ENCODE measurements at regions not wholly inside any gene's neighbourhood (a gene's known extent, or its start where the extent isn't known, plus 50 kb on each side); places are given as distances from the start of the nearest gene placed in this dataset.

DNA sequence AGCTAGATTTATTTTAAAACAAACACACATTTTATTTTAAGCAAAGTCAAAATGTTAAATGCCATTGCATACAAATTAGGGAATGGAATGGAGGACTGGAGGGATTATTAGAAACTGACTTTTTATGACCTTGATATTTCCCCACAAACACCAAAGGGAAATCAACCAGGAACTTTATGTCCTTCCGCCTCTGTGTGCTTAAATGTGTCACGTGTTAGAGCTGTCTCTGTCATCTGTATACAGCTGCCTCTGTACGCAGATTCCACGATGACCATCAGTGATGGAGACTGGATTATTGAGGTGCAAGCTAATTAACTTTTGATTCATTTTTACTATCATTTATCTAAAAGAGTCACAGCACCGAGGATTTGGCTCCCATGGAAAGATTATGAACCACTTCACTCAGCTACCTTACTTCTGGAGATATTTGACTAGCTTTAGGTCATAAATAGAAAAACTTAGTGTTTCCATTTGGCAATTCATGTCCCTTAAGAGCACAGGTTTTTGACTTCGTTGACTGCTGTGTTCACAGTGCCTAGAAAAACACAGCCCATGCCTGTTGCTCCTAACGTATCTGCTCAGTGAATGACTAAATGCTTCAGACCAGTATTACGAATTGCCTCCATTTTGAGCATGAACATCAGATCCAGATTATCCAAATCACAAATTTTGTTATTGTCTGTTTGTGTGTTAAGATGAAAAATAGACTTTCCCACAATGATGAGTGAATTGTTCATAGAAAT is 1048.1 kb downstream of the MCTP2 start:
- H3K4me1 ChIP-seq (ENCODE audit: control insufficient read depth, insufficient read depth, low read length, poor library complexity, severe bottlenecking) = peaks cover 7% of the 10 kb centered on the region
- H3K9me3 ChIP-seq (ENCODE audit: control insufficient read depth, low read length) = no peaks in the 10 kb centered on the region
- H3K36me3 ChIP-seq (ENCODE audit: control insufficient read depth, insufficient read depth, low read length) = no peaks in the 10 kb centered on the region
- no peak overlapping the region for H3K4me3 ChIP-seq (ENCODE audit: extremely low read depth, insufficient read depth, low read length, poor library complexity, severe bottlenecking)
- WGBS, 2 experiments (ENCODE audit: insufficient coverage in 2 of 2) = 96 to 98% methylated on average over 4 to 5 of the region's 8 CpGs
- no peak overlapping the region for H3K27ac ChIP-seq (ENCODE audit: low read depth, low read length, severe bottlenecking)

DNA sequence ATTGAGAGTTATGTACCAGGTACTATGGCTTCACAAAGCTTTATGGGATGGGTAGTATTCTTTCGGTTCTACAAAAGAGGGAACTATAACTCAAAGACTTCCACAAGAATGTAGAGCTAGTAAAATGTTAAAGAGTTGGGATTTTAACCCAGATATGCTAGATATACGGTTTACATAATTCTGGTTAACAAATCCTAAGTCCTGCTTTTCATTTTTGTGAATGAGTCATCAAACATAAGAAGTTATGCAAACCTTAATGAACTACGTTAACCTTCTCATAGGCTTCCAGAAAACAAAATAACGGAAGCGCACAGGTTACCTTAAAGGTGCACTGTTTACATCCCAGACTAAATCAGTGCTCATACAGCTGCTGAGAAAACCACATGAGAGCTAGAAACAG is 1049.3 kb downstream of the MCTP2 start:
- H3K4me3 ChIP-seq (ENCODE audit: extremely low read depth, insufficient read depth, low read length, poor library complexity, severe bottlenecking) = no peak overlapping the region
- H3K4me1 ChIP-seq (ENCODE audit: control insufficient read depth, insufficient read depth, low read length, poor library complexity, severe bottlenecking) = peaks cover 12% of the 10 kb centered on the region
- no peaks in the 10 kb centered on the region for H3K36me3 ChIP-seq (ENCODE audit: control insufficient read depth, insufficient read depth, low read length)
- WGBS, 2 experiments (ENCODE audit: insufficient coverage in 2 of 2) = 93% methylated on average over 3 of the region's 5 CpGs; no CpG with 5 or more reads in 1 of the 2 experiments
- H3K9me3 ChIP-seq (ENCODE audit: control insufficient read depth, low read length) = no peaks in the 10 kb centered on the region
- H3K27ac ChIP-seq (ENCODE audit: low read depth, low read length, severe bottlenecking) = no peak overlapping the region

DNA sequence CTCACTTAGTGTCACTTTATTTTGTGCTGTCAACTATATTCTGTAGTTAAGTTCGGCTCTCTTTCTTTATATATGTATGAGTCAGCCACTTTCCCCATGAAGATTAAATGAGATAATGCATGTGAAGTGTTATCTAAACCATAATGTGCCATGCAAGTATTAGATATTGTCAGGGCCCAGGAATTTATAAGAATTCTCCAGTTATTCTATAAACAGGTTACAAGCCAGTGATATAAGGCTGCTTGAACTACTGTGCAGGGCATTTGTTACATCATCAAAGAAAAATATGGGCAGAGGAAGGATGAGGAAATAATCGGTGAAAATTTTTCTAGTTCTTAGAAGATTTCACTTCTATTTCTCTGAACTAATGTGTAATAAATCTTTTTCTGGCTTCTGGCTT is 1049.0 kb upstream of the NR2F2 start:
- Histone ChIP-seq H3K36me3 (ENCODE audit: control insufficient read depth, insufficient read depth, low read length) (no peaks in the 10 kb centered on the region), H3K4me1 (ENCODE audit: control insufficient read depth, insufficient read depth, low read length, poor library complexity, severe bottlenecking) (peaks cover 18% of the 10 kb centered on the region), H3K4me3 (ENCODE audit: extremely low read depth, insufficient read depth, low read length, poor library complexity, severe bottlenecking) (no peak overlapping the region), H3K27ac (ENCODE audit: low read depth, low read length, severe bottlenecking) (no peak overlapping the region), H3K9me3 (ENCODE audit: control insufficient read depth, low read length) (no peaks in the 10 kb centered on the region)
- 83 to 100% methylated on average over 1 of the region's 2 CpGs for WGBS, 2 experiments (ENCODE audit: insufficient coverage in 2 of 2)

DNA sequence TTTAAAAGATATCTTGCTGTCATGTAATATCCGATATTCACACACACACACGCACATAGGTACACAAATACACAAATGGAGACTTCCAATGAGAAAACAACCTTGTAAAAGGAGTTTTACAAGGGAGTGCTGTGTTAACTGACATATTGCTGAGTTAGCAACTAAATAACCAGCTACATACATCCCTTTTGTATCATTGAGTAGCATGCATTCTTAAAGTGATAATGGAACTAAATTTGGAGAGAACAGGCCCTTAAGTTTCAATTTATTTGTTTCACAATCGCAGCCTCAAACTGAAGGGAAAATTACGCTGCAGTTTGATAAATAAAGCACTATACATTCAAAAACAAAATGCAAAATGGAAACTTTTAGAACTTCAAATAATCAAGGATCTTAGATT is 1046.0 kb upstream of the NR2F2 start:
- WGBS, 2 experiments (ENCODE audit: insufficient coverage in 2 of 2) = no CpG with 5 or more reads among the region's 4 CpGs
- Histone ChIP-seq H3K4me3 (ENCODE audit: extremely low read depth, insufficient read depth, low read length, poor library complexity, severe bottlenecking) (no peak overlapping the region), H3K4me1 (ENCODE audit: control insufficient read depth, insufficient read depth, low read length, poor library complexity, severe bottlenecking) (peaks cover 33% of the 10 kb centered on the region), H3K9me3 (ENCODE audit: control insufficient read depth, low read length) (no peaks in the 10 kb centered on the region), H3K36me3 (ENCODE audit: control insufficient read depth, insufficient read depth, low read length) (no peaks in the 10 kb centered on the region), H3K27ac (ENCODE audit: low read depth, low read length, severe bottlenecking) (no peak overlapping the region)

DNA sequence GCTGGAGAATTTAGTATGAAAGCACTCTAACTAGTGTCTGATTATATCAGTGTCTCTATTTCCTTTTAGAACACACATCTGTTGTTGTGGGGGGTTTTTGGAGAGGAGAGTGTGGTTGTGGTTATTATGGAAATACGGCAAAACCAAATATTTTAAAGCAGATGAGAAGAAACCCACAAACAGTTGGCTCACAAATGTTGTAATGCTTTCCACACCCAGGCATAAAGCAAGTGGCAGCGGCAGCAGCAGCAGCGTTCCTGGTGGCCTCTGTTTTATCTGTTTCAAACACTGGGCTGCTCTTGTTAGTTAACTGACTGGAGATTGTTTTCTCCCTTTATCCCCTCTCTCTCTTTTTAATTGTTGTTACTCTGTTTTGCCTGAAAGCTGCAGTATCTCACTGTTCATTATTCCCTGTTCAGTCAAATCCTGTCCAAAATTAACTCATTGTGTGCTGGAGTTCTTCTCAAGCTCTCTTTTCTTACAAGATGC is 1045.5 kb upstream of the NR2F2 start:
- H3K4me1 ChIP-seq (ENCODE audit: control insufficient read depth, insufficient read depth, low read length, poor library complexity, severe bottlenecking) = peaks cover 35% of the 10 kb centered on the region
- no peak overlapping the region for H3K27ac ChIP-seq (ENCODE audit: low read depth, low read length, severe bottlenecking)
- WGBS, 2 experiments (ENCODE audit: insufficient coverage in 2 of 2) = 32% methylated on average over 2 of the region's 3 CpGs; no CpG with 5 or more reads in 1 of the 2 experiments

DNA sequence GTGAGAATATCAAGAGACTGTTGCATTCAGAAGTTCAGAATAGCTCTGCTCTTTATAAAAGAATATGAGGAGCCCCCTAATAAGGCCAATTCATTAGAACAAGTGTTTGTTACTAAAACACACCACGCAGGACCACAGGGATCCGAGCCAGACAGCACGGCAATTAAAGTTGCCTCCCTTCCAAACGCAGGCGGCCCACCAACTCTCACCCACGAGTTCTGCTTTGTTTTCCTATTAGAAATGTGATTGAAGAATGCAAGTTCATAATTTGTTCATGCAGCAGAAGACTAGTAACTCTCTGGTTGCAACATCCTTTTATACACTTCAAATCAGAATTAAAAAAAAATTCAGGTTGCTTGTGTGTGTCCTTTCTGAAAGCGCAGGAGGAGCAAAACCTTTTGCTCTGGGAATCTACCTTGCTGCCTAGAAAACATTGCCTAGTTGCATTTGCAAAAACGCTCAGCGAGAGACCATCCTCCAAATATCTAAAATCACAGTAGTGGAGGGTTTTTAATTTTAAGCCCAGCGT is 1044.1 kb upstream of the NR2F2 start:
- 40 to 47% methylated on average over 2 to 5 of the region's 10 CpGs for WGBS, 2 experiments (ENCODE audit: insufficient coverage in 2 of 2)
- no peak overlapping the region for H3K4me3 ChIP-seq (ENCODE audit: extremely low read depth, insufficient read depth, low read length, poor library complexity, severe bottlenecking)
- H3K27ac ChIP-seq (ENCODE audit: low read depth, low read length, severe bottlenecking) = no peak overlapping the region

More for the DNA sequence above, 1045.5 kb upstream of the NR2F2 start:
- Histone ChIP-seq H3K4me3 (ENCODE audit: extremely low read depth, insufficient read depth, low read length, poor library complexity, severe bottlenecking) (no peak overlapping the region), H3K9me3 (ENCODE audit: control insufficient read depth, low read length) (no peaks in the 10 kb centered on the region), H3K36me3 (ENCODE audit: control insufficient read depth, insufficient read depth, low read length) (no peaks in the 10 kb centered on the region)

DNA sequence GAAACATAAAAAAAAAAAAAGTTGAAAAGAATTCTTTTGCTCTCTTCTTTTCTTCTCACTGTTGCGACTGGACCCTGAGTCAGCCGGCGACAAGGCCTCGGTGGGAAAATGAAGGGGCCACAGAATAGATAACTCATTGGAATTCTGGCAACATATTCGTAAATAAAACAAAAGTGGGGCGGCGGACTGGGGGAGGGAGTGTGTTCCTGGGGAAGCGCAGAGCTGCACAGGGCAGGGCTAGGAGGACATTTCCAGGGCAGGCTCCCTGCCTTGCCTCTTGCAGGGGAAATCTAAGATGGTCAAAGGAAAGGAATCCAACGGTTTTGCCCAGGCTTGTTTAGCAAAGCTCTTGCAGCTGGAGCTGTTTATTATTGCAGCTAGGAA is 1042.8 kb upstream of the NR2F2 start:
- 47 to 72% methylated on average over 2 to 5 of the region's 9 CpGs for WGBS, 2 experiments (ENCODE audit: insufficient coverage in 2 of 2)
- Histone ChIP-seq H3K4me1 (ENCODE audit: control insufficient read depth, insufficient read depth, low read length, poor library complexity, severe bottlenecking) (peaks cover 38% of the 10 kb centered on the region), H3K4me3 (ENCODE audit: extremely low read depth, insufficient read depth, low read length, poor library complexity, severe bottlenecking) (no peak overlapping the region), H3K9me3 (ENCODE audit: control insufficient read depth, low read length) (no peaks in the 10 kb centered on the region), H3K36me3 (ENCODE audit: control insufficient read depth, insufficient read depth, low read length) (no peaks in the 10 kb centered on the region), H3K27ac (ENCODE audit: low read depth, low read length, severe bottlenecking) (peak overlapping the region; percentile 38)

More for the DNA sequence above, 1044.1 kb upstream of the NR2F2 start:
- no peaks in the 10 kb centered on the region for H3K9me3 ChIP-seq (ENCODE audit: control insufficient read depth, low read length)
- H3K36me3 ChIP-seq (ENCODE audit: control insufficient read depth, insufficient read depth, low read length) = no peaks in the 10 kb centered on the region
- H3K4me1 ChIP-seq (ENCODE audit: control insufficient read depth, insufficient read depth, low read length, poor library complexity, severe bottlenecking) = peaks cover 38% of the 10 kb centered on the region

DNA sequence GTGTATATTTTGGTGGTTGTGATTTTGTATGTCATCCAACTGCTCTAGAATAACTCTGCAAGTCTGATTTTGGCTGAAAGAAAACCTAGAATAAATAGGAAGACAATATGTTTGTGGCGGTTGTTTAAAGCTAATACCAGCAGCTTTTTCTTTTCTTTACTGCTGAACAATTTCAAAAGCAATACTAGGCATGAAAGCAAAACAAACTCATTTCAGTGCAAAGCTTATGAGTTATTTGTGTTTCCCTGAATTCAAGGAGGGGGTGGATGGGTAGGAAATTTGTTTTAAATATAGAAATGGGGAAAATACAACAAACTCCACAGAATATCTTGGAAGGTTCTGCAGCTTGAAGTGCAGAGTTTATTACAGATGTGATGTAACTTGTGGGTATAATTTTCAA is 1041.9 kb upstream of the NR2F2 start:
- no peaks in the 10 kb centered on the region for H3K36me3 ChIP-seq (ENCODE audit: control insufficient read depth, insufficient read depth, low read length)
- no peaks in the 10 kb centered on the region for H3K9me3 ChIP-seq (ENCODE audit: control insufficient read depth, low read length)
- no peak overlapping the region for H3K4me3 ChIP-seq (ENCODE audit: extremely low read depth, insufficient read depth, low read length, poor library complexity, severe bottlenecking)
- H3K27ac ChIP-seq (ENCODE audit: low read depth, low read length, severe bottlenecking) = no peak overlapping the region
- peaks cover 38% of the 10 kb centered on the region for H3K4me1 ChIP-seq (ENCODE audit: control insufficient read depth, insufficient read depth, low read length, poor library complexity, severe bottlenecking)
- WGBS, 2 experiments (ENCODE audit: insufficient coverage in 2 of 2) = 86% methylated on average over 1 of the region's 1 CpG; no CpG with 5 or more reads in 1 of the 2 experiments

DNA sequence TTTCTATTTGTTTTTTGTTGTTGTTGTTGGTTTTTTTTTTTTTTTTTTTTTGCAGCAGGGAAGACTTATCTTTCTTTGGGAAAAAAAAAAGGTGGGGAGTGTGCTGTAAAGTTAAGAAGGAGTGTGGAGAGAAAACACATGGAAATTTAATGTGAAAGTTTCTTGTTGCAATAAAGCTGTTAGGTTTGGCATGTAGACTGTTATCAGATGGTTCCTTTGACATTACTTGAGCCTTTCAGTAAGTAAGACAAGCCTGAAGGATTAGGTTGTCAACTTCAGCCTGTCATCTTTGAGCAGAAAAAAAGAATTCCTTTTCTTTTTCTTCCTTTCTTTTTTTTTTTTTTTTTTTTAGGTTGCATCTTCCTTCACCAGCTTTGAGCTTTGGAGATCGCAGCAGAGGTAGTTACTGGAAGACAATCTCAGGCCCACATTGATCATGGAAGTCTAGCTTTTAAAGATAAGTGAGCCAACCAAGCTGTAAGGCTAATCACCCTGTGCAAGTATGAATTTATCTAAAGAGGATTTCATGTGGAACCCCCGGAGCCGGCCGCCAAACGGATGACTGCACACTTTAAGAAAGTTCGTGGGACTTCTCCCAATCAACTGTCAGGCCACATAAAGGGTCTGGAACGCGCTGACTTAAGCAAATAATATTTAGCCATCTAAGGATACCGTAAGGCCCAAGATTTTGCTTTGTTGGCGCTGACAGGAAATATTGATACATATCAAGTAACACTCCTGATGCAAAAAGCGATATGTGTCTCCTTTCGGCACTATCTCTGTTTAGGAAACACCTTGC is 1040.1 kb upstream of the NR2F2 start:
- no peak overlapping the region for H3K27ac ChIP-seq (ENCODE audit: low read depth, low read length, severe bottlenecking)
- peaks cover 33% of the 10 kb centered on the region for H3K4me1 ChIP-seq (ENCODE audit: control insufficient read depth, insufficient read depth, low read length, poor library complexity, severe bottlenecking)
- no peaks in the 10 kb centered on the region for H3K9me3 ChIP-seq (ENCODE audit: control insufficient read depth, low read length)
- no peaks in the 10 kb centered on the region for H3K36me3 ChIP-seq (ENCODE audit: control insufficient read depth, insufficient read depth, low read length)
- no peak overlapping the region for H3K4me3 ChIP-seq (ENCODE audit: extremely low read depth, insufficient read depth, low read length, poor library complexity, severe bottlenecking)
- WGBS, 2 experiments (ENCODE audit: insufficient coverage in 2 of 2) = 93 to 95% methylated on average over 11 to 12 of the region's 12 CpGs

DNA sequence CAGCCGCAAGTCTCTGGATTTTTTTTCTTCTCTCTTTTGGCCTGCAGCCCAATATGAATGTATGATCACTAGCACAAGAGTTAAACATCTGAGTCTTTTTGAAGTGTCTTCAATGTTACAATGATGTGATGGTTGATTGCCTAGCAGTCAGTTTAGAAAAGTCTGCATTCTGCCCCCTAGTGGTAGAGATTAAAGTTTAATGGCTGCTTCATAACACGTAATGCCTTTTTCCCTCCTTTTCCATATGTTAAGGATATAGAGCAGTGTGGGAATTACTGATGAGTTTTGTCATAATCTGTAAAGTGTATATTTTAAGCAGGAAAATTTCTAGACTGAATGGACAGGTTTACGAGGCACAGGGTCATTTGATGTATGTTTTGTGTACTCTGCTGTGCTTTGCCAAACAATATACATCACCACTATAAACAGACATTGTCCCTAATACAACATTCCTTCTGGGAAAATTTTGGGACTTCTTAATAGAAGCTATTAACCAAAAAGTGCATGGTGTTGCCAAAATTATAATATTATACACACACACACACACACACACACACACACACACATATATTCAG is 1038.5 kb upstream of the NR2F2 start:
- Histone ChIP-seq H3K4me1 (ENCODE audit: control insufficient read depth, insufficient read depth, low read length, poor library complexity, severe bottlenecking) (peaks cover 22% of the 10 kb centered on the region), H3K36me3 (ENCODE audit: control insufficient read depth, insufficient read depth, low read length) (no peaks in the 10 kb centered on the region), H3K27ac (ENCODE audit: low read depth, low read length, severe bottlenecking) (no peak overlapping the region), H3K4me3 (ENCODE audit: extremely low read depth, insufficient read depth, low read length, poor library complexity, severe bottlenecking) (no peak overlapping the region), H3K9me3 (ENCODE audit: control insufficient read depth, low read length) (no peaks in the 10 kb centered on the region)
- WGBS, 2 experiments (ENCODE audit: insufficient coverage in 2 of 2) = no CpG with 5 or more reads among the region's 3 CpGs
